ENCODE measurements at regions not wholly inside any gene's neighbourhood (a gene's known extent, or its start where the extent isn't known, plus 50 kb on each side); places are given as distances from the start of the nearest gene placed in this dataset.

DNA sequence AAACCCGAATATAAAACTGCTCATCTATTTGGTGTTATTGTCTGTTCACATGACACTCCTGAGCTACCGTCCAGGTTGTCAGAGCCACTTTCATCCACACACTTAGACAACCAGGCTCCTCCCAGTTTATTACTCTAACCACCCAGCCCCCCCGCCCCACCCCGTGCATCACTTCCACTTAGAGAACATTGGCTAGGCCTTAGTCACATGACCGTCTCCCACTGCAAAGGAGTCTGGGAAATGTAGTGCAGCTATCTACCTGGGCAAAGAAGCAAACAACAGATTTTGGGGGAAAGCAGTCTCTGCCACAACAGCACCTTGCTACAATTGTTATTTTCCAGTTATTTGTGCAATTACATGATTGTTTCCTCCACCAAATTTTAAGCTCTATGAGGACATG is 57.6 kb upstream of the RBPJ start:
- Histone ChIP-seq H3K27ac (replicated peaks in 1 of 4) (no peak overlapping the region), H3K4me3 (no peak overlapping the region), H3K36me3 (no peaks in the 10 kb centered on the region), H3K4me1 (peaks cover 0 to 19% (median 19%) of the 10 kb centered on the region in 4 donors), H3K9me3 (peaks cover 0 to 8% (median 0%) of the 10 kb centered on the region in 4 donors), H3K27me3 (no peaks in the 10 kb centered on the region)
- 79% methylated on average over 5 of the region's 5 CpGs for WGBS
- DNase-seq (ENCODE audit: extremely low spot score), result no peak
- intact Hi-C loops (cut with DNase I), result no loop called here
- TF ChIP-seq CTCF (IDR thresholded peaks at IDR 0.05) (no peak), POLR2AphosphoS5 (IDR thresholded peaks at IDR 0.05) (no peak), POLR2A (IDR thresholded peaks at IDR 0.05; ENCODE audit: low read depth) (no peak), EP300 (IDR thresholded peaks at IDR 0.05) (no peak)

- WGBS, result 98% methylated on average over 5 of the region's 5 CpGs
These were observed 56.7 kb upstream of the RBPJ start for GRCh38 chr4:26264109-26264508.

GRCh38 chr4:26267087-26267486 is 53.7 kb upstream of the RBPJ start:
- Histone ChIP-seq H3K4me1 (peaks cover 0 to 28% (median 26%) of the 10 kb centered on the region in 4 donors), H3K36me3 (no peaks in the 10 kb centered on the region), H3K27me3 (no peaks in the 10 kb centered on the region), H3K4me3 (no peak overlapping the region), H3K9me3 (no peaks in the 10 kb centered on the region), H3K27ac (replicated peaks in 1 of 4) (peak overlapping the region in 2 of 4 donors; percentile 7)
- TF ChIP-seq POLR2AphosphoS5 (IDR thresholded peaks at IDR 0.05), result peak in 1 of 2 donors; percentile 45
- TF ChIP-seq POLR2A (IDR thresholded peaks at IDR 0.05; ENCODE audit: low read depth), result no peak
- intact Hi-C loops (cut with DNase I), result no loop called here
- peak; percentile 94 for DNase-seq (ENCODE audit: extremely low spot score)
- 37% methylated on average over 1 of the region's 1 CpG for WGBS

More at GRCh38 chr4:26264109-26264508, 56.7 kb upstream of the RBPJ start:
- Histone ChIP-seq H3K36me3 (no peaks in the 10 kb centered on the region), H3K9me3 (peaks cover 0 to 5% (median 0%) of the 10 kb centered on the region in 4 donors), H3K4me1 (peaks cover 0 to 28% (median 26%) of the 10 kb centered on the region in 4 donors), H3K27ac (replicated peaks in 1 of 4) (no peak overlapping the region), H3K27me3 (no peaks in the 10 kb centered on the region), H3K4me3 (no peak overlapping the region)
- TF ChIP-seq POLR2A (IDR thresholded peaks at IDR 0.05; ENCODE audit: low read depth) (no peak), CTCF (IDR thresholded peaks at IDR 0.05) (no peak), EP300 (IDR thresholded peaks at IDR 0.05) (no peak), POLR2AphosphoS5 (IDR thresholded peaks at IDR 0.05) (no peak)
- intact Hi-C loops (cut with DNase I), result no loop called here
- no peak for DNase-seq (ENCODE audit: extremely low spot score)

DNA sequence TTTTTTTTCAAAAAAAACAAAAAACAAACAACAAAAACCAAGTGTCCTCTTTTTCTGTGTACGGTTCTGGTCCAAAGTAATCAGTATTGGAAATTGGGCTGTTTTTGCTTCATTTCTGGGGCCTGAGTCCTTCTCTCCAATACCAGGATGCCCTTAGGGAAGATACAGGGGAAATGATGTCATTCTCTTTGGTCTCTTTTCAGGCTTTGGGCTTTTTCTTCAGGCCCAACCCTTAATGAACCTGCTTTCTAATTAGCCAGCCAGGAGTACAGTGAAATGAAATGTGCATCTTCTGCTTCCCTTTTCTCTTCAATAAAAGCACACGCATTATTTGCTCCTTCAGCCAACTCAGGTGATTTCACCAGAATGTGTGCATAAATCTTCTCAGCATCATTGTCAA is 52.6 kb upstream of the RBPJ start:
- Histone ChIP-seq H3K27ac (replicated peaks in 1 of 4) (no peak overlapping the region), H3K4me3 (no peak overlapping the region), H3K27me3 (no peaks in the 10 kb centered on the region), H3K36me3 (no peaks in the 10 kb centered on the region), H3K4me1 (peaks cover 0 to 35% (median 33%) of the 10 kb centered on the region in 4 donors), H3K9me3 (no peaks in the 10 kb centered on the region)
- DNase-seq (ENCODE audit: extremely low spot score), result no peak
- TF ChIP-seq POLR2AphosphoS5 (IDR thresholded peaks at IDR 0.05), result no peak
- intact Hi-C loops (cut with DNase I), result no loop called here
- 74% methylated on average over 2 of the region's 2 CpGs for WGBS

DNA sequence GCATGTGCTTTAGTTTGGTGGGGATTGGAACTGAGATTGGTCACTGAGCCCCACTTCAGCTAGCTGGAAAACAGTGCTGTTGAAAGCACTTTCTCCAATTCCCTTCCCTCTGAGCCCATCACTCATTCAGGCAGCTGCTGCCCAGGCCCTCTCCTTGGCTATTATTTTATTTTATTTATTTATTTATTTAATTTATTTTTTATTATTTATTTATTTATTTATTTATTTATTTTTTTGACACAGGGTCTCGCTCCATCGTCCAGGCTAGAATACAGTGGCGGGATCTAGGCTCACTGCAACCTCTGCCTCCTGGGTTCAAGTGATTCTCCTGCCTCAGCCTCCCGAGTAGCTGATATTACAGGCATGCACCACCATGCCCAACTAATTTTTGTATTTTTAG is 51.8 kb upstream of the RBPJ start:
- WGBS, result 95% methylated on average over 4 of the region's 4 CpGs
- no peaks in the 10 kb centered on the region for H3K9me3 ChIP-seq
- H3K4me3 ChIP-seq, result no peak overlapping the region
- TF ChIP-seq EP300 (IDR thresholded peaks at IDR 0.05) (no peak), POLR2AphosphoS5 (IDR thresholded peaks at IDR 0.05) (no peak), CTCF (IDR thresholded peaks at IDR 0.05) (no peak), POLR2A (IDR thresholded peaks at IDR 0.05; ENCODE audit: low read depth) (no peak)
- H3K36me3 ChIP-seq, result no peaks in the 10 kb centered on the region
- H3K4me1 ChIP-seq, result peaks cover 0 to 41% (median 37%) of the 10 kb centered on the region in 4 donors
- no peak overlapping the region for H3K27ac ChIP-seq (replicated peaks in 1 of 4)
- intact Hi-C loops (cut with DNase I), result no loop called here
- DNase-seq (ENCODE audit: extremely low spot score), result no peak
- H3K27me3 ChIP-seq, result no peaks in the 10 kb centered on the region

Measured in esophagus muscularis mucosa (tissue), 4 donors.